ENCODE measurements at regions not wholly inside any gene's neighbourhood (a gene's known extent, or its start where the extent isn't known, plus 50 kb on each side); places are given as distances from the start of the nearest gene placed in this dataset.
"Not testable (repeated sequence)": the region's sequence is repeated elsewhere in the genome, so short reads cannot be mapped to it uniquely, and the experiment has no call there.

GRCh38 chr2:65952966-65953761 is 481.8 kb upstream of the MEIS1 start:
- DNase-seq (ENCODE audit: low spot score): no peak

- no peak for DNase-seq (ENCODE audit: low spot score)
Measured at GRCh38 chr2:65944213-65944612, 490.7 kb upstream of the MEIS1 start.

- DNase-seq (ENCODE audit: low spot score): no peak
Measured at GRCh38 chr2:65943099-65943786, 491.7 kb upstream of the MEIS1 start.

- no peak for DNase-seq (ENCODE audit: low spot score)
Measured at GRCh38 chr2:65940856-65941255, 494.1 kb upstream of the MEIS1 start.

GRCh38 chr2:65939687-65940086 is 495.2 kb upstream of the MEIS1 start:
- DNase-seq (ENCODE audit: low spot score): no peak

GRCh38 chr2:65937379-65938160 is 497.4 kb upstream of the MEIS1 start:
- DNase-seq (ENCODE audit: low spot score): no peak

GRCh38 chr2:65934992-65935629 is 499.8 kb upstream of the MEIS1 start:
- DNase-seq (ENCODE audit: low spot score): no peak

- no peak for DNase-seq (ENCODE audit: low spot score)
Measured at GRCh38 chr2:65932571-65932970, 500.2 kb upstream of the SPRED2 start.

- DNase-seq (ENCODE audit: low spot score): no peak
Measured at GRCh38 chr2:65931056-65931455, 498.7 kb upstream of the SPRED2 start.

- no peak for DNase-seq (ENCODE audit: low spot score)
Measured at GRCh38 chr2:65930259-65930658, 497.9 kb upstream of the SPRED2 start.

- DNase-seq (ENCODE audit: low spot score): not testable (repeated sequence)
Measured at GRCh38 chr2:65929664-65930063, 497.3 kb upstream of the SPRED2 start.

GRCh38 chr2:65922794-65923193 is 490.4 kb upstream of the SPRED2 start:
- DNase-seq (ENCODE audit: low spot score): no peak

GRCh38 chr2:65922030-65922429 is 489.6 kb upstream of the SPRED2 start:
- no peak for DNase-seq (ENCODE audit: low spot score)

GRCh38 chr2:65921116-65921515 is 488.7 kb upstream of the SPRED2 start:
- no peak for DNase-seq (ENCODE audit: low spot score)

- DNase-seq (ENCODE audit: low spot score): no peak
Measured at GRCh38 chr2:65920659-65921058, 488.3 kb upstream of the SPRED2 start.

GRCh38 chr2:65919550-65920188 is 487.3 kb upstream of the SPRED2 start:
- peak; percentile 8 for DNase-seq (ENCODE audit: low spot score)

- DNase-seq (ENCODE audit: low spot score): peak; percentile 35
Measured at GRCh38 chr2:65918760-65919187, 486.4 kb upstream of the SPRED2 start.

- DNase-seq (ENCODE audit: low spot score): no peak
Measured at GRCh38 chr2:65917986-65918385, 485.6 kb upstream of the SPRED2 start.

- DNase-seq (ENCODE audit: low spot score): no peak
Measured at GRCh38 chr2:65916785-65917295, 484.4 kb upstream of the SPRED2 start.

GRCh38 chr2:65916177-65916576 is 483.8 kb upstream of the SPRED2 start:
- no peak for DNase-seq (ENCODE audit: low spot score)

GRCh38 chr2:65915273-65915672 is 482.9 kb upstream of the SPRED2 start:
- DNase-seq (ENCODE audit: low spot score): no peak

All from HuH-7 (cell line).